ENCODE measurements at regions not wholly inside any gene's neighbourhood (a gene's known extent, or its start where the extent isn't known, plus 50 kb on each side); places are given as distances from the start of the nearest gene placed in this dataset.

- no peak for TF ChIP-seq EP300 (IDR thresholded peaks at IDR 0.05; ENCODE audit: borderline replicate concordance in 1 of 2, control insufficient read depth in 1 of 2, low read depth in 2 of 2, low read length in 2 of 2)
- no peak for TF ChIP-seq JUND (IDR thresholded peaks at IDR 0.05; ENCODE audit: low read depth, low read length)
- no peak for TF ChIP-seq NKRF (conservative IDR thresholded peaks at IDR 0.05)
Measured at GRCh38 chr10:46787321-46787615, 124.0 kb upstream of the PTPN20 start.

Data from GM12878 (cell line).